ENCODE measurements at regions not wholly inside any gene's neighbourhood (a gene's known extent, or its start where the extent isn't known, plus 50 kb on each side); places are given as distances from the start of the nearest gene placed in this dataset.

GRCh38 chr3:118683636-118684035, 351.0 kb downstream of the IGSF11 start:
- no peak for DNase-seq (ENCODE audit: low read depth)
- no peak overlapping the region for H3K4me3 ChIP-seq (ENCODE audit: low read depth, low read length)
- TF ChIP-seq, protein P1, sequence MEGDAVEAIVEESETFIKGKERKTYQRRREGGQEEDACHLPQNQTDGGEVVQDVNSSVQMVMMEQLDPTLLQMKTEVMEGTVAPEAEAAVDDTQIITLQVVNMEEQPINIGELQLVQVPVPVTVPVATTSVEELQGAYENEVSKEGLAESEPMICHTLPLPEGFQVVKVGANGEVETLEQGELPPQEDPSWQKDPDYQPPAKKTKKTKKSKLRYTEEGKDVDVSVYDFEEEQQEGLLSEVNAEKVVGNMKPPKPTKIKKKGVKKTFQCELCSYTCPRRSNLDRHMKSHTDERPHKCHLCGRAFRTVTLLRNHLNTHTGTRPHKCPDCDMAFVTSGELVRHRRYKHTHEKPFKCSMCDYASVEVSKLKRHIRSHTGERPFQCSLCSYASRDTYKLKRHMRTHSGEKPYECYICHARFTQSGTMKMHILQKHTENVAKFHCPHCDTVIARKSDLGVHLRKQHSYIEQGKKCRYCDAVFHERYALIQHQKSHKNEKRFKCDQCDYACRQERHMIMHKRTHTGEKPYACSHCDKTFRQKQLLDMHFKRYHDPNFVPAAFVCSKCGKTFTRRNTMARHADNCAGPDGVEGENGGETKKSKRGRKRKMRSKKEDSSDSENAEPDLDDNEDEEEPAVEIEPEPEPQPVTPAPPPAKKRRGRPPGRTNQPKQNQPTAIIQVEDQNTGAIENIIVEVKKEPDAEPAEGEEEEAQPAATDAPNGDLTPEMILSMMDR (IDR thresholded peaks at IDR 0.05; ENCODE audit: low read depth, low read length): no peak
- no peak for TF ChIP-seq POLR2A (IDR thresholded peaks at IDR 0.05; ENCODE audit: extremely low read depth, insufficient read length)
- no peak for TF ChIP-seq MAX (IDR thresholded peaks at IDR 0.05; ENCODE audit: low read depth, low read length)
- no peak for TF ChIP-seq MYC (IDR thresholded peaks at IDR 0.05; ENCODE audit: low read depth, low read length)

DNA sequence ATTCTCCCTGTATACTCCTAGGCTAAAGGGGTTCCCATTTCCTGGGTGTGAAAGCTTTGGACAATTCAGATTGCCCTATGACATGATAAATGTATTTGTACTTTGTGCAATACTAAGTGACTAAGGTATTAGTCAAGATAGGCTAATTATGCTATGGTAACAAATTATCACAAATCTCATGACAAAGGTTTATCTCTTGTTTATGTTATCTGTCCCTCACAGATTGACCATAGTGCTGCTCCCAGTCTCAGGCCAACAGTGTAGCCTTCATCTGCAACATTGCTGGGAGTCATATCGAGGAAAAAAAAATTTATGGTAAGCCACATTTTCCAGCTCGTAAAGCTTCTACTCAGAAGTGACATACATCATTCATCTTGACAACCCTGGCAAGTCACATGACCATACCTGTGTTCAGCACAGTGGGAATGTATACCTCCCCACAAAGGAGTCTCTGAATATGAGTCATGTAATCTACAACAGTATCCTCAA, 346.2 kb downstream of the IGSF11 start:
- DNase-seq (ENCODE audit: low read depth): no peak
- no peak overlapping the region for H3K4me3 ChIP-seq (ENCODE audit: low read depth, low read length)
- TF ChIP-seq POLR2A (IDR thresholded peaks at IDR 0.05; ENCODE audit: extremely low read depth, insufficient read length): no peak
- no peak for TF ChIP-seq MAX (IDR thresholded peaks at IDR 0.05; ENCODE audit: low read depth, low read length)
- TF ChIP-seq MYC (IDR thresholded peaks at IDR 0.05; ENCODE audit: low read depth, low read length): no peak
- TF ChIP-seq, protein P1 (IDR thresholded peaks at IDR 0.05; ENCODE audit: low read depth, low read length): no peak

- no peak for DNase-seq (ENCODE audit: low read depth)
- H3K4me3 ChIP-seq (ENCODE audit: low read depth, low read length): no peak overlapping the region
- TF ChIP-seq, protein P1 (IDR thresholded peaks at IDR 0.05; ENCODE audit: low read depth, low read length): no peak
- TF ChIP-seq MYC (IDR thresholded peaks at IDR 0.05; ENCODE audit: low read depth, low read length): no peak
- no peak for TF ChIP-seq MAX (IDR thresholded peaks at IDR 0.05; ENCODE audit: low read depth, low read length)
- TF ChIP-seq POLR2A (IDR thresholded peaks at IDR 0.05; ENCODE audit: extremely low read depth, insufficient read length): no peak
These were observed 342.2 kb downstream of the IGSF11 start for GRCh38 chr3:118692416-118692815.

DNA sequence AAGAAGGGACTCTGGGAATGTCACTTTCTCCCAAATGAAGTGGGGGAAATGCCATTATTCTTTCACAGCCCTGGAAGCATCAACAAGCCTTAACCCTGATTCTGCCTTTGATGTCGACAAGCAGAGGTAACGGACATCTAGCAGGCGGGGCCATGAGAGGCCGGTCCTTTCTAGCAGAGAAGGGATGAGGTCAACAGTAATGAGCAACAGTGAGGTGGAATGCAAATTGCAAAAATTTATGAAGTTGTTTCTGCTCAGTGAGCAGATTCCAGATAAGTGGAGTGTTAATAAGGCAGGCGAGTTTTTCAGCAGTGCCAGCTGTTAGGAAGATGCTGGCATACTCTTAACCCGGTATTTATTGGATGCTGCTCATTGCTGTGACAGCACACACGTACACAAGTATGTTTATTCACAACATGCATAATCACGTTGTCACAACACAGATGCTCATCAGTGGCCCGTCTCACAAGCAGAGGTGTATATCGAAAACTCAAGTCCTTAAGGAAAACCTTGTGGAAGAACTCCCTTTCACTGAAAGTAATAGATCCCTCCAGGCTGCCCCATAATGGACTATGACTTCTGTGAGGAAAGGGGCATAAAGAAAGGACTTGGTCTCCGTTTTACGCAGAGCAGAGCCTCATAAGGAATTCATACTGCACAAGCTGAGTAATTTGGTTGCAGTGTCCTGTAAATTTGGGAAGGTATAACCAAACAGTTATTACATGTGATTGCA, 329.0 kb downstream of the IGSF11 start:
- TF ChIP-seq MAX (IDR thresholded peaks at IDR 0.05; ENCODE audit: low read depth, low read length): no peak
- TF ChIP-seq, protein P1 (IDR thresholded peaks at IDR 0.05; ENCODE audit: low read depth, low read length): no peak
- TF ChIP-seq MYC (IDR thresholded peaks at IDR 0.05; ENCODE audit: low read depth, low read length): no peak
- TF ChIP-seq POLR2A (IDR thresholded peaks at IDR 0.05; ENCODE audit: extremely low read depth, insufficient read length): no peak
- DNase-seq (ENCODE audit: low read depth): no peak
- H3K4me3 ChIP-seq (ENCODE audit: low read depth, low read length): no peak overlapping the region

DNA sequence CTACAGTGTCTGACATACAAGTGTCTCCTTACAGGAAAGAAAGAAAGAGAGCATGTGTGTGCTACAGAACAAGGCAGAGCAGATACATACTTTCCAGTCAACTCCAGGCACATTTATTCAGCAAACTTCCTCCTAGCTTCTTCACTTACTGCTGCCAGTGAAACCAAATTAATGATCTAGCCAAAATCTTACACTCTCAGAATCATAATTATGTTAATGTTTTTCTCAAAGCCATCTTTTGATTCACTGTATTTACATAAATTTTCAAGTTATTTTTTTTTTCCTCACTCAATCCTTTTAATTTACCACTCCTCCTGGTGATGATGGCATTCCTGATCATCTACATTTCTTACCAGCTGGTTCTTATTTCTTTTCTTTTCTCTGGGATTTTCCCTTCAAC, 326.7 kb downstream of the IGSF11 start:
- no peak for DNase-seq (ENCODE audit: low read depth)
- no peak for TF ChIP-seq POLR2A (IDR thresholded peaks at IDR 0.05; ENCODE audit: extremely low read depth, insufficient read length)
- no peak for TF ChIP-seq MAX (IDR thresholded peaks at IDR 0.05; ENCODE audit: low read depth, low read length)
- TF ChIP-seq MYC (IDR thresholded peaks at IDR 0.05; ENCODE audit: low read depth, low read length): no peak
- TF ChIP-seq, protein P1 (IDR thresholded peaks at IDR 0.05; ENCODE audit: low read depth, low read length): no peak
- no peak overlapping the region for H3K4me3 ChIP-seq (ENCODE audit: low read depth, low read length)
